WTC11 (cell line): ENCODE measurements at regions not wholly inside any gene's neighbourhood (a gene's known extent, or its start where the extent isn't known, plus 50 kb on each side); places are given as distances from the start of the nearest gene placed in this dataset.

ENCODE experiments used
- ATF2 ChIP-seq: sonication (generic); formaldehyde crosslinking; IDR thresholded peaks from 2 replicates; pipeline ENCODE4 v1.8.1; 2022; ENCODE audit warnings: low read depth, missing genetic modification reagents, borderline replicate concordance
- E2F4 ChIP-seq: sonication (generic); formaldehyde crosslinking; IDR thresholded peaks from 2 replicates; pipeline ENCODE4 v1.8.1; 2022; ENCODE audit warnings: low read depth, mild to moderate bottlenecking, moderate library complexity, missing genetic modification reagents, borderline replicate concordance
- TF ChIP-seq, protein P1 (sequence below): fragments of 200-600 bp; IDR thresholded peaks from 2 replicates; pipeline ENCODE4 v1.8.0; 2022; ENCODE audit warnings: antibody characterized with exemption
- TF ChIP-seq, protein P2 (sequence below): sonication (generic); formaldehyde crosslinking; IDR thresholded peaks from 2 replicates; pipeline ENCODE4 v1.8.1; 2023; ENCODE audit warnings: mild to moderate bottlenecking, moderate library complexity, missing genetic modification reagents
- TF ChIP-seq, protein P3 (sequence below): sonication (generic); formaldehyde crosslinking; IDR thresholded peaks from 2 replicates; pipeline ENCODE4 v1.8.1; 2022; ENCODE audit warnings: mild to moderate bottlenecking, missing genetic modification reagents, moderate library complexity, borderline replicate concordance
- TF ChIP-seq, protein P4 (sequence below): sonication (generic); formaldehyde crosslinking; IDR thresholded peaks from 2 replicates; pipeline ENCODE4 v1.8.0; 2022; ENCODE audit warnings: missing genetic modification reagents

GRCh38 chr1:228985661-228986060, 250.4 kb downstream of the RHOU start:
- no peak for TF ChIP-seq ATF2 (CRISPR knock-in tag)
- TF ChIP-seq, protein P1, sequence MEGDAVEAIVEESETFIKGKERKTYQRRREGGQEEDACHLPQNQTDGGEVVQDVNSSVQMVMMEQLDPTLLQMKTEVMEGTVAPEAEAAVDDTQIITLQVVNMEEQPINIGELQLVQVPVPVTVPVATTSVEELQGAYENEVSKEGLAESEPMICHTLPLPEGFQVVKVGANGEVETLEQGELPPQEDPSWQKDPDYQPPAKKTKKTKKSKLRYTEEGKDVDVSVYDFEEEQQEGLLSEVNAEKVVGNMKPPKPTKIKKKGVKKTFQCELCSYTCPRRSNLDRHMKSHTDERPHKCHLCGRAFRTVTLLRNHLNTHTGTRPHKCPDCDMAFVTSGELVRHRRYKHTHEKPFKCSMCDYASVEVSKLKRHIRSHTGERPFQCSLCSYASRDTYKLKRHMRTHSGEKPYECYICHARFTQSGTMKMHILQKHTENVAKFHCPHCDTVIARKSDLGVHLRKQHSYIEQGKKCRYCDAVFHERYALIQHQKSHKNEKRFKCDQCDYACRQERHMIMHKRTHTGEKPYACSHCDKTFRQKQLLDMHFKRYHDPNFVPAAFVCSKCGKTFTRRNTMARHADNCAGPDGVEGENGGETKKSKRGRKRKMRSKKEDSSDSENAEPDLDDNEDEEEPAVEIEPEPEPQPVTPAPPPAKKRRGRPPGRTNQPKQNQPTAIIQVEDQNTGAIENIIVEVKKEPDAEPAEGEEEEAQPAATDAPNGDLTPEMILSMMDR = no peak
- TF ChIP-seq E2F4 (CRISPR knock-in tag) = no peak
- TF ChIP-seq, protein P2, sequence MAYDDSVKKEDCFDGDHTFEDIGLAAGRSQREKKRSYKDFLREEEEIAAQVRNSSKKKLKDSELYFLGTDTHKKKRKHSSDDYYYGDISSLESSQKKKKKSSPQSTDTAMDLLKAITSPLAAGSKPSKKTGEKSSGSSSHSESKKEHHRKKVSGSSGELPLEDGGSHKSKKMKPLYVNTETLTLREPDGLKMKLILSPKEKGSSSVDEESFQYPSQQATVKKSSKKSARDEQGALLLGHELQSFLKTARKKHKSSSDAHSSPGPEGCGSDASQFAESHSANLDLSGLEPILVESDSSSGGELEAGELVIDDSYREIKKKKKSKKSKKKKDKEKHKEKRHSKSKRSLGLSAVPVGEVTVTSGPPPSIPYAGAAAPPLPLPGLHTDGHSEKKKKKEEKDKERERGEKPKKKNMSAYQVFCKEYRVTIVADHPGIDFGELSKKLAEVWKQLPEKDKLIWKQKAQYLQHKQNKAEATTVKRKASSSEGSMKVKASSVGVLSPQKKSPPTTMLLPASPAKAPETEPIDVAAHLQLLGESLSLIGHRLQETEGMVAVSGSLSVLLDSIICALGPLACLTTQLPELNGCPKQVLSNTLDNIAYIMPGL (CRISPR knock-in tag) = no peak
- TF ChIP-seq, protein P3, sequence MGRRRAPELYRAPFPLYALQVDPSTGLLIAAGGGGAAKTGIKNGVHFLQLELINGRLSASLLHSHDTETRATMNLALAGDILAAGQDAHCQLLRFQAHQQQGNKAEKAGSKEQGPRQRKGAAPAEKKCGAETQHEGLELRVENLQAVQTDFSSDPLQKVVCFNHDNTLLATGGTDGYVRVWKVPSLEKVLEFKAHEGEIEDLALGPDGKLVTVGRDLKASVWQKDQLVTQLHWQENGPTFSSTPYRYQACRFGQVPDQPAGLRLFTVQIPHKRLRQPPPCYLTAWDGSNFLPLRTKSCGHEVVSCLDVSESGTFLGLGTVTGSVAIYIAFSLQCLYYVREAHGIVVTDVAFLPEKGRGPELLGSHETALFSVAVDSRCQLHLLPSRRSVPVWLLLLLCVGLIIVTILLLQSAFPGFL (CRISPR knock-in tag) = no peak
- TF ChIP-seq, protein P4, sequence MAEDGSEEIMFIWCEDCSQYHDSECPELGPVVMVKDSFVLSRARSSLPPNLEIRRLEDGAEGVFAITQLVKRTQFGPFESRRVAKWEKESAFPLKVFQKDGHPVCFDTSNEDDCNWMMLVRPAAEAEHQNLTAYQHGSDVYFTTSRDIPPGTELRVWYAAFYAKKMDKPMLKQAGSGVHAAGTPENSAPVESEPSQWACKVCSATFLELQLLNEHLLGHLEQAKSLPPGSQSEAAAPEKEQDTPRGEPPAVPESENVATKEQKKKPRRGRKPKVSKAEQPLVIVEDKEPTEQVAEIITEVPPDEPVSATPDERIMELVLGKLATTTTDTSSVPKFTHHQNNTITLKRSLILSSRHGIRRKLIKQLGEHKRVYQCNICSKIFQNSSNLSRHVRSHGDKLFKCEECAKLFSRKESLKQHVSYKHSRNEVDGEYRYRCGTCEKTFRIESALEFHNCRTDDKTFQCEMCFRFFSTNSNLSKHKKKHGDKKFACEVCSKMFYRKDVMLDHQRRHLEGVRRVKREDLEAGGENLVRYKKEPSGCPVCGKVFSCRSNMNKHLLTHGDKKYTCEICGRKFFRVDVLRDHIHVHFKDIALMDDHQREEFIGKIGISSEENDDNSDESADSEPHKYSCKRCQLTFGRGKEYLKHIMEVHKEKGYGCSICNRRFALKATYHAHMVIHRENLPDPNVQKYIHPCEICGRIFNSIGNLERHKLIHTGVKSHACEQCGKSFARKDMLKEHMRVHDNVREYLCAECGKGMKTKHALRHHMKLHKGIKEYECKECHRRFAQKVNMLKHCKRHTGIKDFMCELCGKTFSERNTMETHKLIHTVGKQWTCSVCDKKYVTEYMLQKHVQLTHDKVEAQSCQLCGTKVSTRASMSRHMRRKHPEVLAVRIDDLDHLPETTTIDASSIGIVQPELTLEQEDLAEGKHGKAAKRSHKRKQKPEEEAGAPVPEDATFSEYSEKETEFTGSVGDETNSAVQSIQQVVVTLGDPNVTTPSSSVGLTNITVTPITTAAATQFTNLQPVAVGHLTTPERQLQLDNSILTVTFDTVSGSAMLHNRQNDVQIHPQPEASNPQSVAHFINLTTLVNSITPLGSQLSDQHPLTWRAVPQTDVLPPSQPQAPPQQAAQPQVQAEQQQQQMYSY (CRISPR knock-in tag) = no peak
